Progenitor cell of endocrine pancreas (in vitro differentiated cells): ENCODE measurements at regions not wholly inside any gene's neighbourhood (a gene's known extent, or its start where the extent isn't known, plus 50 kb on each side); places are given as distances from the start of the nearest gene placed in this dataset.
"Not testable (repeated sequence)": the region's sequence is repeated elsewhere in the genome, so short reads cannot be mapped to it uniquely, and the experiment has no call there.

Source experiments
- DNase-seq: peaks from one replicate; pipeline ENCODE4 v3.0.0; 2021; ENCODE audit warnings: low spot score; ENCODE audit not compliant: unreplicated experiment
- H3K27ac Mint-ChIP-seq: 2 replicates; pipeline ENCODE4 v1.8.0; 2021; ENCODE audit warnings: mild to moderate bottlenecking, moderate library complexity, mixed read lengths
- H3K27me3 Mint-ChIP-seq: 2 replicates; pipeline ENCODE4 v1.8.0; 2021; ENCODE audit warnings: mixed read lengths
- H3K36me3 Mint-ChIP-seq: 2 replicates; pipeline ENCODE4 v1.8.0; 2022; ENCODE audit warnings: mixed read lengths; ENCODE audit not compliant: insufficient read depth
- H3K4me1 Mint-ChIP-seq: 2 replicates; pipeline ENCODE4 v1.8.0; 2021; ENCODE audit warnings: low read depth, mixed read lengths
- H3K4me3 Mint-ChIP-seq: 2 replicates; pipeline ENCODE4 v1.8.0; 2021; ENCODE audit warnings: low read depth, mild to moderate bottlenecking, moderate library complexity, mixed read lengths
- H3K9me3 Mint-ChIP-seq: 2 replicates; pipeline ENCODE4 v1.8.0; 2021; ENCODE audit warnings: low read depth, mixed read lengths
- CTCF ChIP-seq: fragments of 200-600 bp; sonication (generic); IDR thresholded peaks from one replicate; pipeline ENCODE4 v1.5.0; 2021; ENCODE audit warnings: antibody characterized with exemption, mild to moderate bottlenecking; ENCODE audit not compliant: unreplicated experiment

DNA sequence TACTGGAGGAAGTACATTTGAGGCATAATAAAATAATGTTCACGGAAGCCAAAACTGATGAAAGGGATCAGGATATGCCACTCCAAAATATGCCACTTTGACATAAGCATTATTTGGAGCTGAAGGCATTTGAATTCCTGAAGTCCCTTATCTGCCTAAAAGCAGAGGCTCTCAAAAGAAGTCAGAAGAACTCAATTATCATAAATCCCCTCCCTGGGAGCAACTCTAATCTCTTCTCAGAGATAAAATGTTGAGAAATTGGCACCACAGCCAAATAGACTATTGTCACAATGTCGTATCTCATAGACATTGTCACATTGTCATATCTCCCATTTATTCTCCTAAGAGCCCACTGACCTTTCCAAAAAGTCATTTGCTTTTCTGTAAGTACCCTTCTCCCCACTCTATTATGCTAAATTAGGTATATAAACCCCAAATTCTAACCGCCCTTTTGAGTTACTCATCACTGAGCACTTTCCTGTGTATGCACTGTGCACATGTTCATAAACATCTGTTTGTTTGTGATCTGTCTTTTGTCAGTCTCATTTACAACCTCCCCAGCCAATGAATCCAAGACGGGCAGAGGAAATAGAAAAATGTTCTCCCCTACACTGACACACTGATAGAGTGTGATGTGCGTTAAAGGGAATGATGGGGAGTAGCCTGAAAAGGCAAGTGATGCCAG is 78.5 kb upstream of the NAF1 start:
- Mint-ChIP-seq H3K27ac (no peak overlapping the region), H3K4me3 (no peak overlapping the region), H3K36me3 (no peaks in the 10 kb centered on the region), H3K9me3 (peaks cover 6% of the 10 kb centered on the region), H3K4me1 (peaks cover 14% of the 10 kb centered on the region), H3K27me3 (no peaks in the 10 kb centered on the region)
- TF ChIP-seq CTCF: no peak
- DNase-seq: no peak

- peaks cover 14% of the 10 kb centered on the region for H3K4me1 Mint-ChIP-seq
- no peak for TF ChIP-seq CTCF
- H3K27me3 Mint-ChIP-seq: no peaks in the 10 kb centered on the region
- no peaks in the 10 kb centered on the region for H3K36me3 Mint-ChIP-seq
- no peak overlapping the region for H3K27ac Mint-ChIP-seq
- DNase-seq: no peak
- H3K9me3 Mint-ChIP-seq: no peaks in the 10 kb centered on the region
- H3K4me3 Mint-ChIP-seq: no peak overlapping the region
These were observed 76.7 kb upstream of the NAF1 start for GRCh38 chr4:163243297-163243981.

GRCh38 chr4:163237856-163238255 is 71.2 kb upstream of the NAF1 start:
- Mint-ChIP-seq H3K4me1 (peaks cover 10% of the 10 kb centered on the region), H3K36me3 (peaks cover 2% of the 10 kb centered on the region), H3K27ac (no peak overlapping the region), H3K4me3 (no peak overlapping the region), H3K9me3 (peaks cover 13% of the 10 kb centered on the region), H3K27me3 (no peaks in the 10 kb centered on the region)
- no peak for DNase-seq
- TF ChIP-seq CTCF: no peak

GRCh38 chr4:163236389-163236788 is 69.7 kb upstream of the NAF1 start:
- H3K36me3 Mint-ChIP-seq, H3K27ac Mint-ChIP-seq, H3K27me3 Mint-ChIP-seq, H3K4me3 Mint-ChIP-seq, H3K4me1 Mint-ChIP-seq, DNase-seq: not testable (repeated sequence)
- H3K9me3 Mint-ChIP-seq: peaks cover 13% of the 10 kb centered on the region

- H3K27me3 Mint-ChIP-seq: no peaks in the 10 kb centered on the region
- no peak for TF ChIP-seq CTCF
- peaks cover 2% of the 10 kb centered on the region for H3K36me3 Mint-ChIP-seq
- H3K4me3 Mint-ChIP-seq: no peak overlapping the region
- peaks cover 16% of the 10 kb centered on the region for H3K9me3 Mint-ChIP-seq
- no peaks in the 10 kb centered on the region for H3K4me1 Mint-ChIP-seq
- DNase-seq: no peak
- no peak overlapping the region for H3K27ac Mint-ChIP-seq
These were observed 66.6 kb upstream of the NAF1 start for GRCh38 chr4:163233321-163233720.

DNA sequence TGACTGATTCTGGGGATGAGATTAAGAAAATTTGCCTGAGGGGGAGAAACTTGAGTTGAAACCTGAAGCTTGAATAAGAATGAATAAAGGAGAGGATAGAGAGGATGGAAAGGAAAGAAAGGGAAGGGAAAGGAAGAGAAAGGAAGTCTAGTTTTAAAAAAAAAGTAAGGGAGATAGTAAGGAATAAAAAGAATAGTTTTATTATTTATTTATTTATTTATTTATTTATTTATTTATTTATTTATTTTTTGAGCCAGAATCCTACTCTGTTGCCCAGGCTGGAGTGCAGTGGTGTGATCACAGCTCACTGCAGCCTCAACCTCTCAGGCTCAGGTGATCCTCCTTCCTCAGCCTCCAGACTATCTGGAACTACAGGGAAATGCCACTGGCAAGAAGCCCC is 62.0 kb upstream of the NAF1 start:
- no peak for TF ChIP-seq CTCF
- H3K4me1 Mint-ChIP-seq: peaks cover 2% of the 10 kb centered on the region
- DNase-seq: no peak
- H3K27ac Mint-ChIP-seq: no peak overlapping the region
- no peaks in the 10 kb centered on the region for H3K36me3 Mint-ChIP-seq
- no peak overlapping the region for H3K4me3 Mint-ChIP-seq
- no peaks in the 10 kb centered on the region for H3K27me3 Mint-ChIP-seq
- H3K9me3 Mint-ChIP-seq: peaks cover 10% of the 10 kb centered on the region
